ENCODE measurements at regions not wholly inside any gene's neighbourhood (a gene's known extent, or its start where the extent isn't known, plus 50 kb on each side); places are given as distances from the start of the nearest gene placed in this dataset.

GRCh38 chr4:63566658-63567057, 842.6 kb downstream of the TECRL start:
- CTCF ChIA-PET = no interaction called here
- H2BK5ac ChIP-seq (ENCODE audit: low read depth, low read length, poor library complexity, severe bottlenecking) = no peak overlapping the region
- H2AK9ac ChIP-seq (replicated peaks; ENCODE audit: low read depth, low read length, poor library complexity) = no peak overlapping the region
- no peak overlapping the region for H2BK20ac ChIP-seq (ENCODE audit: low read depth, low read length)
- in situ Hi-C loops (cut with MboI; ENCODE audit: low sequenced_read_pairs) = no loop called here
- H2AK5ac ChIP-seq (ENCODE audit: low read depth, low read length) = no peak overlapping the region
- ATAC-seq (ENCODE audit: low read depth) = no peak
- no peak overlapping the region for H4K8ac ChIP-seq (ENCODE audit: low read depth in 2 of 2, low read length in 2 of 2)
- H2BK120ac ChIP-seq (ENCODE audit: low read depth, low read length) = no peak overlapping the region
- H3K27me3 ChIP-seq (ENCODE audit: control insufficient read depth, insufficient read depth, low read length) = no peaks in the 10 kb centered on the region
- intact Hi-C loops (cut with micrococcal nuclease) = no loop called here
- no peak for DNase-seq
- H3K4ac ChIP-seq (ENCODE audit: low read depth, low read length) = no peak overlapping the region
- H3K79me1 ChIP-seq (ENCODE audit: low read depth in 1 of 2, low read length in 2 of 2) = no peaks in the 10 kb centered on the region
- H3K9me3 ChIP-seq (ENCODE audit: control insufficient read depth, insufficient read depth, low read length) = peaks cover 13% of the 10 kb centered on the region
- no peaks in the 10 kb centered on the region for H3K9me1 ChIP-seq (ENCODE audit: insufficient read depth, low read length)
- no peak overlapping the region for H3K9ac ChIP-seq (ENCODE audit: low read depth, low read length)
- no peak overlapping the region for H3K23ac ChIP-seq (ENCODE audit: low read depth, low read length)
- H4K20me1 ChIP-seq (ENCODE audit: insufficient read depth, low read length) = no peaks in the 10 kb centered on the region
- H2AFZ ChIP-seq (replicated peaks; ENCODE audit: low read length, poor library complexity) = no peak overlapping the region
- H3K4me1 ChIP-seq (ENCODE audit: control insufficient read depth, insufficient read depth, low read length) = no peaks in the 10 kb centered on the region
- no CpG with 5 or more reads among the region's 2 CpGs for WGBS, 2 experiments (ENCODE audit: extremely low coverage in 2 of 2, insufficient read length in 1 of 2)
- no peak overlapping the region for H2BK15ac ChIP-seq (ENCODE audit: low read depth, low read length)
- H3K14ac ChIP-seq (replicated peaks; ENCODE audit: low read depth, low read length) = no peak overlapping the region
- POLR2A ChIA-PET (ENCODE audit: unreplicated experiment) = no interaction called here
- H4K5ac ChIP-seq (ENCODE audit: low read depth, low read length) = no peak overlapping the region
- no peak overlapping the region for H4K91ac ChIP-seq (ENCODE audit: insufficient read depth, low read depth, low read length)
- no peaks in the 10 kb centered on the region for H3K36me3 ChIP-seq (ENCODE audit: control insufficient read depth, insufficient read depth, low read length)
- H3K18ac ChIP-seq (ENCODE audit: low read depth, low read length) = no peak overlapping the region
- H3K56ac ChIP-seq (ENCODE audit: extremely low read depth, insufficient read depth, low read length) = no peak overlapping the region
- no TSS peak for BruUV-seq (replicated peaks)
- dilution Hi-C loops (cut with HindIII; ENCODE audit: low sequenced_read_pairs, unreplicated experiment) = no loop called here
- H3K27ac ChIP-seq (ENCODE audit: insufficient read depth, low read length) = no peak overlapping the region
- no peak overlapping the region for H3K4me3 ChIP-seq (ENCODE audit: insufficient read depth, low read depth, low read length)
- H3K4me2 ChIP-seq (ENCODE audit: low read depth, low read length) = no peak overlapping the region
- TF ChIP-seq RFX5 (IDR thresholded peaks at IDR 0.05; ENCODE audit: low read depth, low read length) = no peak
- no peak for TF ChIP-seq MAFK (IDR thresholded peaks at IDR 0.05; ENCODE audit: low read depth, low read length)
- no peak for TF ChIP-seq POLR2A (IDR thresholded peaks at IDR 0.05; ENCODE audit: low read depth, low read length)
- TF ChIP-seq SMC3 (IDR thresholded peaks at IDR 0.05; ENCODE audit: low read depth, low read length) = no peak
- no peak for TF ChIP-seq CEBPB (IDR thresholded peaks at IDR 0.05; ENCODE audit: low read depth, low read length)
- TF ChIP-seq, protein P1, sequence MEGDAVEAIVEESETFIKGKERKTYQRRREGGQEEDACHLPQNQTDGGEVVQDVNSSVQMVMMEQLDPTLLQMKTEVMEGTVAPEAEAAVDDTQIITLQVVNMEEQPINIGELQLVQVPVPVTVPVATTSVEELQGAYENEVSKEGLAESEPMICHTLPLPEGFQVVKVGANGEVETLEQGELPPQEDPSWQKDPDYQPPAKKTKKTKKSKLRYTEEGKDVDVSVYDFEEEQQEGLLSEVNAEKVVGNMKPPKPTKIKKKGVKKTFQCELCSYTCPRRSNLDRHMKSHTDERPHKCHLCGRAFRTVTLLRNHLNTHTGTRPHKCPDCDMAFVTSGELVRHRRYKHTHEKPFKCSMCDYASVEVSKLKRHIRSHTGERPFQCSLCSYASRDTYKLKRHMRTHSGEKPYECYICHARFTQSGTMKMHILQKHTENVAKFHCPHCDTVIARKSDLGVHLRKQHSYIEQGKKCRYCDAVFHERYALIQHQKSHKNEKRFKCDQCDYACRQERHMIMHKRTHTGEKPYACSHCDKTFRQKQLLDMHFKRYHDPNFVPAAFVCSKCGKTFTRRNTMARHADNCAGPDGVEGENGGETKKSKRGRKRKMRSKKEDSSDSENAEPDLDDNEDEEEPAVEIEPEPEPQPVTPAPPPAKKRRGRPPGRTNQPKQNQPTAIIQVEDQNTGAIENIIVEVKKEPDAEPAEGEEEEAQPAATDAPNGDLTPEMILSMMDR (conservative IDR thresholded peaks at IDR 0.05; ENCODE audit: low read depth, low read length) = no peak
- no peak for TF ChIP-seq CHD1 (IDR thresholded peaks at IDR 0.05; ENCODE audit: low read depth, low read length)
- TF ChIP-seq MAZ (IDR thresholded peaks at IDR 0.05; ENCODE audit: borderline replicate concordance, low read depth, low read length) = no peak
- no peak for TF ChIP-seq RAD21 (IDR thresholded peaks at IDR 0.05; ENCODE audit: low read length)
- TF ChIP-seq, protein P2, sequence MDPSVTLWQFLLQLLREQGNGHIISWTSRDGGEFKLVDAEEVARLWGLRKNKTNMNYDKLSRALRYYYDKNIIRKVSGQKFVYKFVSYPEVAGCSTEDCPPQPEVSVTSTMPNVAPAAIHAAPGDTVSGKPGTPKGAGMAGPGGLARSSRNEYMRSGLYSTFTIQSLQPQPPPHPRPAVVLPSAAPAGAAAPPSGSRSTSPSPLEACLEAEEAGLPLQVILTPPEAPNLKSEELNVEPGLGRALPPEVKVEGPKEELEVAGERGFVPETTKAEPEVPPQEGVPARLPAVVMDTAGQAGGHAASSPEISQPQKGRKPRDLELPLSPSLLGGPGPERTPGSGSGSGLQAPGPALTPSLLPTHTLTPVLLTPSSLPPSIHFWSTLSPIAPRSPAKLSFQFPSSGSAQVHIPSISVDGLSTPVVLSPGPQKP (IDR thresholded peaks at IDR 0.05; ENCODE audit: borderline replicate concordance, low read depth, low read length) = no peak

All from IMR-90 (cell line).